ENCODE measurements at regions not wholly inside any gene's neighbourhood (a gene's known extent, or its start where the extent isn't known, plus 50 kb on each side); places are given as distances from the start of the nearest gene placed in this dataset.

GRCh38 chr13:63541336-63541735 lies 2125.7 kb upstream of the PCDH20 start:
- DNase-seq = no peak
- intact Hi-C loops (cut with DNase I) = no loop called here
- Histone ChIP-seq H3K9me3 (no peaks in the 10 kb centered on the region), H3K4me3 (no peak overlapping the region), H3K4me1 (no peaks in the 10 kb centered on the region), H3K27me3 (no peaks in the 10 kb centered on the region), H3K36me3 (no peaks in the 10 kb centered on the region), H3K27ac (no peak overlapping the region)
- TF ChIP-seq CTCF (IDR thresholded peaks at IDR 0.05) = no peak
- FAIRE-seq = no peak
- WGBS, 2 donors = 77 to 79% methylated on average over 6 of the region's 6 CpGs
- ATAC-seq = no peak

GRCh38 chr13:63540061-63540460 lies 2124.4 kb upstream of the PCDH20 start:
- H3K4me1 ChIP-seq = no peaks in the 10 kb centered on the region
- H3K4me3 ChIP-seq = no peak overlapping the region
- H3K9me3 ChIP-seq = no peaks in the 10 kb centered on the region
- no peaks in the 10 kb centered on the region for H3K36me3 ChIP-seq
- 8 to 16% methylated on average over 1 of the region's 1 CpG for WGBS, 2 donors
- FAIRE-seq = no peak
- H3K27me3 ChIP-seq = no peaks in the 10 kb centered on the region
- DNase-seq = no peak
- ATAC-seq = peak in 1 of 4 donors; percentile 60
- H3K27ac ChIP-seq = no peak overlapping the region
- intact Hi-C loops (cut with DNase I) = no loop called here
- TF ChIP-seq CTCF (IDR thresholded peaks at IDR 0.05) = no peak

GRCh38 chr13:63517371-63517770 lies 2101.7 kb upstream of the PCDH20 start:
- 76 to 79% methylated on average over 9 of the region's 9 CpGs for WGBS, 2 donors
- Histone ChIP-seq H3K36me3 (no peaks in the 10 kb centered on the region), H3K27me3 (no peaks in the 10 kb centered on the region), H3K4me1 (no peaks in the 10 kb centered on the region), H3K27ac (no peak overlapping the region), H3K4me3 (no peak overlapping the region), H3K9me3 (no peaks in the 10 kb centered on the region)
- intact Hi-C loops (cut with DNase I) = no loop called here
- TF ChIP-seq CTCF (IDR thresholded peaks at IDR 0.05) = no peak
- no peak for FAIRE-seq
- no peak for ATAC-seq
- no peak for DNase-seq

- 61 to 75% methylated on average over 1 of the region's 1 CpG for WGBS, 2 donors
These were observed 2100.5 kb upstream of the PCDH20 start for GRCh38 chr13:63516124-63516523.

GRCh38 chr13:63514886-63515285 lies 2099.2 kb upstream of the PCDH20 start:
- FAIRE-seq = no peak
- WGBS, 2 donors = 39 to 44% methylated on average over 2 of the region's 2 CpGs
- H3K36me3 ChIP-seq = no peaks in the 10 kb centered on the region
- intact Hi-C loops (cut with DNase I) = no loop called here
- no peak for DNase-seq
- no peak for ATAC-seq
- no peak for TF ChIP-seq CTCF (IDR thresholded peaks at IDR 0.05)
- no peak overlapping the region for H3K4me3 ChIP-seq
- no peak overlapping the region for H3K27ac ChIP-seq
- H3K27me3 ChIP-seq = no peaks in the 10 kb centered on the region
- H3K9me3 ChIP-seq = no peaks in the 10 kb centered on the region
- H3K4me1 ChIP-seq = no peaks in the 10 kb centered on the region

More at GRCh38 chr13:63516124-63516523, 2100.5 kb upstream of the PCDH20 start:
- FAIRE-seq (no peak), ATAC-seq (no peak), DNase-seq (no peak)
- Histone ChIP-seq H3K27me3 (no peaks in the 10 kb centered on the region), H3K4me3 (no peak overlapping the region), H3K4me1 (no peaks in the 10 kb centered on the region), H3K36me3 (no peaks in the 10 kb centered on the region), H3K27ac (no peak overlapping the region), H3K9me3 (no peaks in the 10 kb centered on the region)
- no peak for TF ChIP-seq CTCF (IDR thresholded peaks at IDR 0.05)
- intact Hi-C loops (cut with DNase I) = no loop called here

All from pancreas (tissue), 10 donors.